H1 (cell line): ENCODE measurements at regions not wholly inside any gene's neighbourhood (a gene's known extent, or its start where the extent isn't known, plus 50 kb on each side); places are given as distances from the start of the nearest gene placed in this dataset.

Experiments
- CHD2 ChIP-seq: IDR thresholded peaks from 2 replicates; pipeline ENCODE4 v1.6.1; 2012; ENCODE audit warnings: low read length, improper control_type of control experiment
- CTBP2 ChIP-seq: IDR thresholded peaks from 2 replicates; pipeline ENCODE4 v1.7.0; 2011; ENCODE audit warnings: borderline replicate concordance, mild to moderate bottlenecking, moderate library complexity, mixed read lengths, low read length; ENCODE audit not compliant: insufficient read depth, insufficient read length
- FOSL1 ChIP-seq: IDR thresholded peaks from 2 replicates; pipeline ENCODE4 v1.6.1; 2011; ENCODE audit warnings: mild to moderate bottlenecking, low read depth, low read length, moderate library complexity; ENCODE audit not compliant: insufficient read depth
- HDAC6 ChIP-seq: IDR thresholded peaks from one replicate; pipeline ENCODE4 v1.7.1; 2012; ENCODE audit warnings: low read depth, mild to moderate bottlenecking, inconsistent platforms, low read length, moderate library complexity
- NANOG ChIP-seq: IDR thresholded peaks from 2 replicates; pipeline ENCODE4 v1.6.1; 2011; ENCODE audit warnings: low read length, low read depth, mild to moderate bottlenecking, inconsistent platforms; ENCODE audit not compliant: insufficient read depth, poor library complexity, severe bottlenecking
- NRF1 ChIP-seq: IDR thresholded peaks from 2 replicates; pipeline ENCODE4 v1.6.1; 2011; ENCODE audit warnings: mild to moderate bottlenecking, low read depth, low read length, improper control_type of control experiment
- PHF8 ChIP-seq: fragments of 200-600 bp; sonication (generic); conservative IDR thresholded peaks from 2 replicates; pipeline ENCODE4 v1.7.1; 2012; ENCODE audit warnings: low read depth, mild to moderate bottlenecking, inconsistent platforms, low read length, moderate library complexity
- POLR2AphosphoS5 ChIP-seq: IDR thresholded peaks from 2 replicates; pipeline ENCODE4 v1.6.1; 2011; ENCODE audit warnings: low read depth, low read length
- RFX5 ChIP-seq: IDR thresholded peaks from 2 replicates; pipeline ENCODE4 v1.6.1; 2011; ENCODE audit warnings: low read depth, low read length, improper control_type of control experiment, borderline replicate concordance
- RNF2 ChIP-seq: fragments of 200-900, 300-1000 bp; sonication (generic); IDR thresholded peaks from 2 replicates; pipeline ENCODE4 v1.7.1; 2016; ENCODE audit warnings: borderline replicate concordance, low read depth, mild to moderate bottlenecking, antibody characterized with exemption, low read length; ENCODE audit not compliant: poor library complexity, severe bottlenecking; ENCODE audit errors: missing control alignments
- SAP30 ChIP-seq: fragments of 300-600 bp; sonication (generic); IDR thresholded peaks from 2 replicates; pipeline ENCODE4 v1.7.1; 2012; ENCODE audit warnings: low read length, moderate library complexity, mild to moderate bottlenecking, inconsistent platforms; ENCODE audit not compliant: insufficient read depth, insufficient replicate concordance
- SIX5 ChIP-seq: IDR thresholded peaks from 2 replicates; pipeline ENCODE4 v1.6.1; 2011; ENCODE audit warnings: mild to moderate bottlenecking, low read depth, low read length
- SP1 ChIP-seq: IDR thresholded peaks from 2 replicates; pipeline ENCODE4 v1.6.1; 2011; ENCODE audit warnings: low read depth, low read length
- SP2 ChIP-seq: IDR thresholded peaks from 2 replicates; pipeline ENCODE4 v1.6.1; 2012; ENCODE audit warnings: mild to moderate bottlenecking, low read length, inconsistent platforms
- TBP ChIP-seq: IDR thresholded peaks from 2 replicates; pipeline ENCODE4 v1.6.1; 2011; ENCODE audit warnings: low read depth, low read length, improper control_type of control experiment
- TCF12 ChIP-seq: IDR thresholded peaks from 2 replicates; pipeline ENCODE4 v1.6.1; 2011; ENCODE audit warnings: low read depth, mild to moderate bottlenecking, low read length
- TEAD4 ChIP-seq: IDR thresholded peaks from 2 replicates; pipeline ENCODE4 v1.6.1; 2012; ENCODE audit warnings: low read depth, low read length, inconsistent platforms, mixed read lengths

DNA sequence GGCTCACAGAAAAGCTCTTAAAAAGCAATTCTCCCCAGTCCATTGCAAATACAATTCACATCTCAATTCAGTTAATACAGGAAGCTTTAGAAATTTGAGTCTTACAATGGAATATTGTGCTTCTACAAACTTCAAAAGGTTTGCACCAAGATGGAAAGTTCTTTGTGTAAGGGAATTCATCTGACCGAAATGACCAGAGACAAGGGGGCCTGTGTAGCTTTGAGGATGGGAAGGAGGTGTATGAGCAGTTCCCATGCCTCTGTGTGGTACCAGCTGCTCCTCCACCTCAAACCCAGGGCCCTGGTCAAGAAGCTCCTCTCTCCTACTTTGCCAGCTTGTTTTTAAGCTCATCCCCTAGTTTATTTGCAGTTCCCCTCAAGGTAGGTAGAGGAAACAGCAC, 312.8 kb upstream of the PKDCC start (continued):
- TF ChIP-seq RNF2, result no peak
- TF ChIP-seq TEAD4, result no peak
- TF ChIP-seq TCF12, result no peak
- no peak for TF ChIP-seq SP1
- TF ChIP-seq TBP, result no peak
- TF ChIP-seq SP2, result no peak
- no peak for TF ChIP-seq SIX5
- no peak for TF ChIP-seq POLR2AphosphoS5
- TF ChIP-seq PHF8, result no peak
- TF ChIP-seq HDAC6, result no peak
- TF ChIP-seq FOSL1, result no peak
- no peak for TF ChIP-seq CHD2
- no peak for TF ChIP-seq NRF1
- no peak for TF ChIP-seq RFX5
- no peak for TF ChIP-seq NANOG
- TF ChIP-seq SAP30, result no peak
- TF ChIP-seq CTBP2, result no peak
